ENCODE measurements at regions not wholly inside any gene's neighbourhood (a gene's known extent, or its start where the extent isn't known, plus 50 kb on each side); places are given as distances from the start of the nearest gene placed in this dataset.
"Not testable (repeated sequence)": the region's sequence is repeated elsewhere in the genome, so short reads cannot be mapped to it uniquely, and the experiment has no call there.

DNA sequence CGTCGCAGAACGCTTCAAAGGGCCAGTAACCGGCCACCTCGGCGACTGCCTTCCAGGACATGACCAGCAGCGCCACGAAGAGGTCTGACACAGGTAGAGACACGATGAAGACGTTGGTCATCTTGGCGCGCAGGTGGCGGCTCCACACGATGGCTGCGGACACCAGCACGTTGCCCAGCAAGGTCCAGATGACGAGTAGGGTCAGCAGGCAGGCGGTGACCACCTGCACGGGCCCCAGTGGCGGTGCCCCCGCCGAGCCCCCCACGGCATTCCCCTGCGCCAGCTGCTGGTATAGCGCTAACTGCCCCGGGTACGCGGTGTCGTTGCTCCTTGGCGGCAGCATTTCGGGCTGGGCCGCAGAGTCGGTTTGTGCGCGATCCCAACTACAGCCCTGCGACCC lies 2994.1 kb downstream of the RPIA start:
- no CpG with 5 or more reads among the region's 36 CpGs for WGBS, 2 experiments (ENCODE audit: extremely low coverage in 2 of 2, insufficient read length in 1 of 2)
- intact Hi-C loops (cut with micrococcal nuclease); H2AK9ac ChIP-seq (replicated peaks; ENCODE audit: low read depth, low read length, poor library complexity); H4K20me1 ChIP-seq (ENCODE audit: insufficient read depth, low read length); H2AFZ ChIP-seq (replicated peaks; ENCODE audit: low read length, poor library complexity); H3K4me3 ChIP-seq (ENCODE audit: insufficient read depth, low read depth, low read length); POLR2A ChIA-PET (ENCODE audit: unreplicated experiment); H4K91ac ChIP-seq (ENCODE audit: insufficient read depth, low read depth, low read length); H3K4ac ChIP-seq (ENCODE audit: low read depth, low read length); DNase-seq; H2BK5ac ChIP-seq (ENCODE audit: low read depth, low read length, poor library complexity, severe bottlenecking); H2AK5ac ChIP-seq (ENCODE audit: low read depth, low read length); H4K5ac ChIP-seq (ENCODE audit: low read depth, low read length); ATAC-seq (ENCODE audit: low read depth); BruUV-seq (replicated peaks); H3K27me3 ChIP-seq (ENCODE audit: control insufficient read depth, insufficient read depth, low read length); H3K36me3 ChIP-seq (ENCODE audit: control insufficient read depth, insufficient read depth, low read length); H3K4me1 ChIP-seq (ENCODE audit: control insufficient read depth, insufficient read depth, low read length); H2BK15ac ChIP-seq (ENCODE audit: low read depth, low read length); H3K27ac ChIP-seq (ENCODE audit: insufficient read depth, low read length); dilution Hi-C loops (cut with HindIII; ENCODE audit: low sequenced_read_pairs, unreplicated experiment); CTCF ChIA-PET; H2BK20ac ChIP-seq (ENCODE audit: low read depth, low read length); H3K14ac ChIP-seq (replicated peaks; ENCODE audit: low read depth, low read length); H2BK120ac ChIP-seq (ENCODE audit: low read depth, low read length); in situ Hi-C loops (cut with MboI; ENCODE audit: low sequenced_read_pairs); H3K56ac ChIP-seq (ENCODE audit: extremely low read depth, insufficient read depth, low read length); H3K9me1 ChIP-seq (ENCODE audit: insufficient read depth, low read length); H3K23ac ChIP-seq (ENCODE audit: low read depth, low read length); H3K18ac ChIP-seq (ENCODE audit: low read depth, low read length); H3K79me1 ChIP-seq (ENCODE audit: low read depth in 1 of 2, low read length in 2 of 2); H3K4me2 ChIP-seq (ENCODE audit: low read depth, low read length); H3K9me3 ChIP-seq (ENCODE audit: control insufficient read depth, insufficient read depth, low read length); H3K9ac ChIP-seq (ENCODE audit: low read depth, low read length); H4K8ac ChIP-seq (ENCODE audit: low read depth in 2 of 2, low read length in 2 of 2): not testable (repeated sequence)

DNA sequence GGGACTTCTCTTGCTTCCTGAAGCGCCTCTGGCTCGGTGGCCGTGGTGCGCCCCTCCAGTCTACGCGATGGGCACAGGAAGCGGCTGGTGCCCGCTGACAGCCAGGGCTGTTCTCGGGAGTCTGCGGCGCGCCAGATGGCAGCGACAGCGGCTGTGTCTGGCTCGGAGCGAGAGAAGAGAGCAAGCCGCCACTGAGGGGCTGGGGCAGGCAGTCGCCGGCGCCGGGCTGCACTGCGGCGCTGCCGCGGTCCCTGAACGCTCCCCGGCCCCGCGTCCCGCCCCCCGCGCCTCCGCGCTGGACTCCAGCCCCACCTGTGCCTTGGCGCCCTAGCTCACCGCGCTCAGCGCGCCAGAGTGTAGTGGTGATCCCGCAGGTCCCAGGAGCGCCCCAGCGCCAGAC lies 2994.6 kb downstream of the RPIA start:
- H2BK120ac ChIP-seq (ENCODE audit: low read depth, low read length); H2BK15ac ChIP-seq (ENCODE audit: low read depth, low read length); BruUV-seq (replicated peaks); intact Hi-C loops (cut with micrococcal nuclease); CTCF ChIA-PET; H3K27ac ChIP-seq (ENCODE audit: insufficient read depth, low read length); POLR2A ChIA-PET (ENCODE audit: unreplicated experiment); H3K4me1 ChIP-seq (ENCODE audit: control insufficient read depth, insufficient read depth, low read length); H3K36me3 ChIP-seq (ENCODE audit: control insufficient read depth, insufficient read depth, low read length); H2AK5ac ChIP-seq (ENCODE audit: low read depth, low read length); H3K9me1 ChIP-seq (ENCODE audit: insufficient read depth, low read length); H4K91ac ChIP-seq (ENCODE audit: insufficient read depth, low read depth, low read length); H4K5ac ChIP-seq (ENCODE audit: low read depth, low read length); dilution Hi-C loops (cut with HindIII; ENCODE audit: low sequenced_read_pairs, unreplicated experiment); H3K18ac ChIP-seq (ENCODE audit: low read depth, low read length); H2AFZ ChIP-seq (replicated peaks; ENCODE audit: low read length, poor library complexity); H3K23ac ChIP-seq (ENCODE audit: low read depth, low read length); H3K4me3 ChIP-seq (ENCODE audit: insufficient read depth, low read depth, low read length); in situ Hi-C loops (cut with MboI; ENCODE audit: low sequenced_read_pairs); H2BK5ac ChIP-seq (ENCODE audit: low read depth, low read length, poor library complexity, severe bottlenecking); H2BK20ac ChIP-seq (ENCODE audit: low read depth, low read length); H4K20me1 ChIP-seq (ENCODE audit: insufficient read depth, low read length); H4K8ac ChIP-seq (ENCODE audit: low read depth in 2 of 2, low read length in 2 of 2); H3K9ac ChIP-seq (ENCODE audit: low read depth, low read length); ATAC-seq (ENCODE audit: low read depth); DNase-seq; H3K9me3 ChIP-seq (ENCODE audit: control insufficient read depth, insufficient read depth, low read length); H3K56ac ChIP-seq (ENCODE audit: extremely low read depth, insufficient read depth, low read length); H3K79me1 ChIP-seq (ENCODE audit: low read depth in 1 of 2, low read length in 2 of 2); H3K4ac ChIP-seq (ENCODE audit: low read depth, low read length); H2AK9ac ChIP-seq (replicated peaks; ENCODE audit: low read depth, low read length, poor library complexity); H3K4me2 ChIP-seq (ENCODE audit: low read depth, low read length); H3K27me3 ChIP-seq (ENCODE audit: control insufficient read depth, insufficient read depth, low read length); H3K14ac ChIP-seq (replicated peaks; ENCODE audit: low read depth, low read length): not testable (repeated sequence)
- WGBS, 2 experiments (ENCODE audit: extremely low coverage in 2 of 2, insufficient read length in 1 of 2), result 7% methylated on average over 3 of the region's 42 CpGs; no CpG with 5 or more reads in 1 of the 2 experiments

All from IMR-90 (cell line).